ENCODE measurements at regions not wholly inside any gene's neighbourhood (a gene's known extent, or its start where the extent isn't known, plus 50 kb on each side); places are given as distances from the start of the nearest gene placed in this dataset.

DNA sequence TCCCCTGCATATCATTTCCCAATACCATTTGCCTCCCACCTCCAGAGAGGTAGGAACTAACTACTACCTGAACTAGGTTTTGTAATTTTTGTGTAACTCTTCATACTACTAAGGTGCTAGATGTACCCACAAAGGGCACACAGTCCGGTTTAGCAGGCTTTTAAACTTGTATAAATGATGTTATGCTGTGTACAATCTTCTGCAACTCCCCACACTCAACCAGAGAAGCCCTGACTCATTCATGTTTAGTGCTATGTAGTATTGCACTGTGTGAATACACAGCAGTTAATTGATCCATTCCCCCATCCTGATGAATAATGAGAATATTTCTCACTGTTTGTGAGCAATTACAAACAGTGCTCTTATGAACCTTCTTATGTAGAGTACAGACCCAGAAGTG is 285.6 kb downstream of the SMAD2 start:
- no peak for TF ChIP-seq EZH2 (IDR thresholded peaks at IDR 0.05)
- TF ChIP-seq POLR2AphosphoS5 (IDR thresholded peaks at IDR 0.05; ENCODE audit: borderline replicate concordance, low read depth, low read length) = no peak
